ENCODE measurements at regions not wholly inside any gene's neighbourhood (a gene's known extent, or its start where the extent isn't known, plus 50 kb on each side); places are given as distances from the start of the nearest gene placed in this dataset.

DNA sequence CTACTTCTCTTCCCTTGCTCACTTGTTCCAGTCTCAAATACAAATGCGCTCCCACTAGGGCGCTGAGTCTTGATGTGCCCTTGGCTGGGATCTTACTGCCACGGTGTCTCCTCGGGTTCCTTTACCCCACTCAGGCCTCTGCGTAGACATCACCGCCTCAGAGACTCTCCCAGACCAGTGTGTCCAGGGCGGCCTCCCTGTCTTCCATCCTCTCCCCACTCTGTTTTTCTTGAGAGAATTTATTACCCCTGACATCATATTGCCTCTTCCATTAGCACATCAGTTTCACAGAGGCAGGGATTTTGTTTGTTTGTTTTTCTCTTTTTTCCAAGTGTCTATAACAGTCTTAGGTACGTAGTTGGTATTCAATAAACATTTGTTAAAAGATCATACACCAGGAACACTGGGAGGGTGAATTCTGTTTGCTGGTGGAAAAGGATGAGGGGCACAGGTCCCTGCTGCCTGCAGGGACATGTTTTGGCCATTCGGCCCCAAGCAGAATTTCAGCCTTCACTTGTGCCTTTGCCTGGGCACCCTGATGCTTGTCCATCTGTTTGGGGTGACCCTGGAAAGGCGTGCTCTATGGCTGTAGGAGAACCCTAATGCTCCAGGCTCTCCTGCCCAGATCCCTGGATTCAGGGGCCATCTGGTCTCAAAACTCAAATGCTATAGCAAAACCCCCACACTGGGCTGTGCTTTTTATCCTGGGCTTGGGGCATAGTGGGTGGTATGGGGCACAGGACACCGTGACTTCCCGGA lies 55.0 kb downstream of the RPL37A start:
- no peak for DNase-seq

GRCh38 chr2:216554286-216554685 lies 55.6 kb downstream of the RPL37A start:
- DNase-seq = no peak

- no peak for DNase-seq
Measured at GRCh38 chr2:216554755-216555154, 56.1 kb downstream of the RPL37A start.

DNA sequence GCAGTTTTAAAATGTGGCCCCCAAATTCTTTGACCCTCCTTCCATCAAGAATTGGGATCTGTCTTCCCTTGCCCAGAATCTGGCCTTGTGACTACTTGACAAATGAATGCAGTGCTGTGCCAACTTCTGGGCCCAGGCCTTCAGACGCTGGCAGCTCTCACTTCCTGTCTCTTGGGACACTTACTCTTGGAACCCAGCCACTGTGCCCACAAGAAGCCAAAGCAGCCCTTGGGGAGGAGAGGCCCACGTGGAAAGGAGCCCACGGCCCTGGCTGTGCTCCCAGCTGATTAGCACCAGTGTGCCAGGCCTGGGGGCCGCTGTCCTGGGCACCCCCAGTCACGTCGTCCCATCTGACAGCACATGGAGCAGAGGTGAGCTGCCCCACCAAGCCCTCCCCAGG lies 56.6 kb downstream of the RPL37A start:
- DNase-seq = no peak

GRCh38 chr2:216556202-216556601 lies 57.6 kb downstream of the RPL37A start:
- no peak for DNase-seq

GRCh38 chr2:216557413-216557812 lies 58.8 kb downstream of the RPL37A start:
- DNase-seq = no peak

DNA sequence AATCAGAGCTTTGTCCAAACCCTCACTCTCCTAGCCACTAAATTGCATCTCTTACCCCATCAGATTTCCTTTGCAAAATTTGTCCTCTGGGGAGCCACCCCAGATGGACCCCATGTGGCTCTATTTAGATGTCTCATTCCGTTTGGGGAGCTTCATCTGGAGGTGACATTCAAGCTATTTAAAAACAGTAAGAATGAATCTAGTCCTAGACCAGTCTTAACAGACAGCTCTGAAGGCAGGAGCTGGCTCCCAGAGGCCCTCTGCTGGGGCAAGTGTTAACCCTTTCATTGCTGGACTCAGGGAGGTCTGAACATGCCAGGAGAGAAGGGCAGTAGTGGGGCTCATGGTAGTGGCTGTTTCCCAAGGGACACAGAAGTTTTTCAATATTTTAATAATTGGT lies 59.2 kb downstream of the RPL37A start:
- DNase-seq = peak; percentile 75

- DNase-seq = no peak
Measured at GRCh38 chr2:216559625-216560156, 61.0 kb downstream of the RPL37A start.

GRCh38 chr2:216560838-216561270 lies 62.2 kb downstream of the RPL37A start:
- no peak for DNase-seq

- no peak for DNase-seq
Measured at GRCh38 chr2:216562696-216563435, 64.2 kb downstream of the RPL37A start.

DNA sequence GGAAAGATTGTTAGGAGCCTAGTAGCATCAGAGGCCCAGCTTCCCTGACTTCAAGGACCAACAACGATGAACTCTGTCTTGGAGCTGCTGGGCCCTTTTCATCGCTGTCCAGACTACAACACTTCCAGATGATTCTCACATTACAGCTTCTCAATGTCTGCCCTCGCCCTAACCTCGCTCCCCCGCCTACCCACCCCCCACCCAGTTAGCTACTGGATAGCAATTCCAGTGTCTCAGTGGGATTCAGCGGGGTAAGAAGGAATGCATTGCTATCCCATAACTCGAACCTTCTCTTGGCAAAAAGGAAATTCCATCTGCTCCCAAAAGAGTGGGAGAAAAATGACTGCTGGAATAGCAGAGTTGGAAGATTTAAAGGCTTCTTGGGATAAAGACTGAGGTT lies 65.0 kb downstream of the RPL37A start:
- no peak for DNase-seq

DNA sequence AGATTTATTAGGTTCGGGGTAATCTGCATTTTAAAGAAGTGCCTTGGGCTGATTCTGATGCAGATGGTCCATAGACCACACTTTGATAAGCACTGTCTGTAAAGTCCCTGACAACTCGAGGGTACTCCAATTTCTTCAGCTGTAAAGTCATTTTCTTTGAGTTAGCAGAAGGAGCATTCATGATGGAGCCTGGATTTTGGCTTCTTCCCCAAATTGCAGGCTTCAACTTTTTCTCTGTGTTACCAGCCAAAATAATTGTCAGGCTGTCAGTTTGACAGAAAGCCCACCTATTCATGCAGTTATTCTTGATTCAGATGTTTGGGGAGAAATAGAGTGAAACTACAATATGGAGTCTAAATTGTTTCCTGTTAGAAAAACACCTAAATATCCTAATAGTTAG lies 66.0 kb downstream of the RPL37A start:
- no peak for DNase-seq

GRCh38 chr2:216565956-216566355 lies 67.3 kb upstream of the IGFBP2 start:
- no peak for DNase-seq

GRCh38 chr2:216568576-216568975 lies 64.6 kb upstream of the IGFBP2 start:
- no peak for DNase-seq

DNA sequence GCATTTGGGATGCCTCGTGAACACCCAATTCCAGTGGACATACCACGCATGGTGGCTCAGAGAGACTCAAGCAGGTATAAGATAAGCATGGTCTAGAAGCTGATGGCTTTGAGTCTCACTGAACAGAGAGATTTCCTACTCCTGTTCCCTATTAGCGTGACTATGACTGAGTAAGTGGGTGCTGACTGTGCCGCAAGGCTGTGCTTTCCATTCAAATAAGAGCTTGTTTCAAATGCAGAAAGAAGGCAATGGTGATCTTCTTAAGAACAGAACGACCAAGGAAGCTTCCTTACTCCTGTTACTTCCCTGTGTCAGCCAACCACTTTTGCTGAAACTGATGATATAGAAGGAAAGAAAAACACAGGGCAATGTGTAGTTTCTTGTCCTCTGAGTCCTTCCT lies 63.5 kb upstream of the IGFBP2 start:
- no peak for DNase-seq

DNA sequence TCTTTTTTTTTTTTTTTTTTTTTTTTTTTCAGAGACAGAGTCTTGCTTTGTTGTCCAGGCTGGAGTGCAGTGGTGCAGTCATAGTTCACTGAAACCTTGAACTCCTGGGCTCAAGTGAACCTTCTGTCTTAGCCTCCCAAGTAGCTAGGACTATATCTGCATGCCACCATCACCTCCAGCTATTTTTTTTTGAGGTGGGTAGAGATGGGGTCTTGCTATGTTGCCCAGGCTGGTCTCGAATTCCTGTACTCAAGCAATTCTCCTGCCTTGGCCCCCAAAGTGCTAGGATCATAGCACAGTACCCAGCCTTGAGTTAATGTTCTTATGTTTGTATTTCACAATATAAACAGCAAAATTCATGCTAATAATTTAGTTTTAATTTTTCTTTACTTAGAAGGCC lies 62.9 kb upstream of the IGFBP2 start:
- no peak for DNase-seq

- no peak for DNase-seq
Measured at GRCh38 chr2:216571178-216571908, 61.9 kb upstream of the IGFBP2 start.

GRCh38 chr2:216571909-216572513 lies 61.2 kb upstream of the IGFBP2 start:
- DNase-seq = no peak

- DNase-seq = no peak
Measured at GRCh38 chr2:216572582-216573578, 60.3 kb upstream of the IGFBP2 start.

- DNase-seq = no peak
Measured at GRCh38 chr2:216574046-216574445, 59.2 kb upstream of the IGFBP2 start.

- DNase-seq = no peak
Measured at GRCh38 chr2:216574586-216574985, 58.6 kb upstream of the IGFBP2 start.

GRCh38 chr2:216575465-216575864 lies 57.8 kb upstream of the IGFBP2 start:
- DNase-seq = no peak

Data from retina (tissue), 1 donor.